HepG2 (cell line): ENCODE measurements at regions not wholly inside any gene's neighbourhood (a gene's known extent, or its start where the extent isn't known, plus 50 kb on each side); places are given as distances from the start of the nearest gene placed in this dataset.

Experiments used
- DNMT1 ChIP-seq: sonication (generic); formaldehyde crosslinking; IDR thresholded peaks from 2 replicates; pipeline ENCODE4 v1.5.1; 2020; ENCODE audit warnings: mild to moderate bottlenecking, missing genetic modification reagents
- LCORL ChIP-seq, 2 experiments: fragments of 450-650 bp in 1 of 2; sonication (generic) in 1 of 2; formaldehyde crosslinking in 1 of 2; IDR thresholded peaks; 2 replicates each; pipeline versions ENCODE4 v1.5.0 to v1.6.1; 2017 to 2020; ENCODE audit warnings: antibody characterized with exemption in 1 of 2, missing genetic modification reagents in 1 of 2
- SP5 ChIP-seq: IDR thresholded peaks from 2 replicates; pipeline ENCODE4 v1.6.1; 2016; ENCODE audit warnings: low read depth, borderline replicate concordance
- SYNCRIP ChIP-seq: fragments of 200-400 bp; formaldehyde crosslinking; IDR thresholded peaks from 2 replicates; pipeline ENCODE4 v1.6.1; 2018; ENCODE audit warnings: mild to moderate bottlenecking, low read depth, low read length; ENCODE audit not compliant: insufficient read depth
- TAF1 ChIP-seq: sonication (generic); formaldehyde crosslinking; IDR thresholded peaks from 2 replicates; pipeline ENCODE4 v1.4.0; 2020; ENCODE audit warnings: missing genetic modification reagents
- THRA ChIP-seq: sonication (generic); formaldehyde crosslinking; IDR thresholded peaks from 2 replicates; pipeline ENCODE4 v1.4.0; 2020; ENCODE audit warnings: missing genetic modification reagents, borderline replicate concordance
- TMF1 ChIP-seq: sonication (generic); formaldehyde crosslinking; IDR thresholded peaks from 2 replicates; pipeline ENCODE4 v1.8.1; 2022; ENCODE audit warnings: low read depth, missing genetic modification reagents
- YY1 ChIP-seq: IDR thresholded peaks from 2 replicates; pipeline ENCODE4 v1.6.1; 2011; ENCODE audit warnings: low read length, low read depth, moderate library complexity, mild to moderate bottlenecking; ENCODE audit not compliant: insufficient read depth, insufficient replicate concordance
- ZBTB21 ChIP-seq: sonication (generic); formaldehyde crosslinking; IDR thresholded peaks from 2 replicates; pipeline ENCODE4 v1.4.0; 2020; ENCODE audit warnings: missing genetic modification reagents
- ZMAT3 ChIP-seq: sonication (generic); formaldehyde crosslinking; conservative IDR thresholded peaks from 2 replicates; pipeline ENCODE4 v1.7.0; 2021; ENCODE audit warnings: missing genetic modification reagents
- ZNF18 ChIP-seq: sonication (generic); formaldehyde crosslinking; IDR thresholded peaks from 2 replicates; pipeline ENCODE4 v1.8.0; 2022; ENCODE audit warnings: mild to moderate bottlenecking, missing genetic modification reagents; ENCODE audit not compliant: insufficient replicate concordance
- ZNF224 ChIP-seq: sonication (generic); formaldehyde crosslinking; IDR thresholded peaks from 2 replicates; pipeline ENCODE4 v1.5.0; 2020; ENCODE audit warnings: mild to moderate bottlenecking, missing genetic modification reagents
- ZNF232 ChIP-seq: sonication (generic); formaldehyde crosslinking; IDR thresholded peaks from 2 replicates; pipeline ENCODE4 v1.4.0; 2020; ENCODE audit warnings: missing genetic modification reagents, borderline replicate concordance
- ZNF513 ChIP-seq: sonication (generic); formaldehyde crosslinking; conservative IDR thresholded peaks from 2 replicates; pipeline ENCODE4 v1.5.0; 2020; ENCODE audit warnings: missing genetic modification reagents
- ZNF616 ChIP-seq: sonication (generic); formaldehyde crosslinking; IDR thresholded peaks from 2 replicates; pipeline ENCODE4 v1.5.0; 2020; ENCODE audit warnings: low read depth, mild to moderate bottlenecking, missing genetic modification reagents
- ZNF678 ChIP-seq: sonication (generic); formaldehyde crosslinking; IDR thresholded peaks from 2 replicates; pipeline ENCODE4 v1.4.0; 2020; ENCODE audit warnings: mild to moderate bottlenecking, missing genetic modification reagents
- ZNF83 ChIP-seq: sonication (generic); formaldehyde crosslinking; IDR thresholded peaks from 2 replicates; pipeline ENCODE4 v1.4.0; 2020; ENCODE audit warnings: missing genetic modification reagents, mild to moderate bottlenecking, borderline replicate concordance
- TF ChIP-seq, protein P1 (sequence below): sonication (generic); formaldehyde crosslinking; IDR thresholded peaks from 2 replicates; pipeline ENCODE4 v1.4.0; 2020; ENCODE audit warnings: missing genetic modification reagents, mild to moderate bottlenecking, borderline replicate concordance
- TF ChIP-seq, protein P2 (sequence below): IDR thresholded peaks from 2 replicates; pipeline ENCODE4 v1.6.1; 2016; ENCODE audit warnings: missing compliant biosample characterization, missing genetic modification reagents, borderline replicate concordance
- TF ChIP-seq, protein P3 (sequence below): conservative IDR thresholded peaks from 2 replicates; pipeline ENCODE4 v1.6.1; 2018; ENCODE audit warnings: missing genetic modification reagents

- TF ChIP-seq ZNF18 (CRISPR knock-in tag) (no peak), SYNCRIP (no peak), THRA (CRISPR knock-in tag) (0 out of 2 replicates have a peak, but pooled peaks have one; percentile 36), ZNF224 (no peak), TMF1 (CRISPR knock-in tag) (no peak), ZNF232 (CRISPR knock-in tag) (no peak), ZMAT3 (CRISPR knock-in tag) (no peak), YY1 (peak; percentile 19), SP5 (CRISPR knock-in tag) (no peak), ZBTB21 (no peak), ZNF616 (no peak), ZNF678 (CRISPR knock-in tag) (no peak), ZNF83 (CRISPR knock-in tag) (no peak), DNMT1 (CRISPR knock-in tag) (no peak), LCORL (IDR thresholded peaks at IDR 0.05) (no peak), LCORL (CRISPR knock-in tag; IDR thresholded peaks at IDR 0.05) (peak; percentile 46; the same call in 1 of the 2 replicates), ZNF513 (CRISPR knock-in tag) (no peak), TAF1 (CRISPR knock-in tag) (no peak)
- TF ChIP-seq, protein P1, sequence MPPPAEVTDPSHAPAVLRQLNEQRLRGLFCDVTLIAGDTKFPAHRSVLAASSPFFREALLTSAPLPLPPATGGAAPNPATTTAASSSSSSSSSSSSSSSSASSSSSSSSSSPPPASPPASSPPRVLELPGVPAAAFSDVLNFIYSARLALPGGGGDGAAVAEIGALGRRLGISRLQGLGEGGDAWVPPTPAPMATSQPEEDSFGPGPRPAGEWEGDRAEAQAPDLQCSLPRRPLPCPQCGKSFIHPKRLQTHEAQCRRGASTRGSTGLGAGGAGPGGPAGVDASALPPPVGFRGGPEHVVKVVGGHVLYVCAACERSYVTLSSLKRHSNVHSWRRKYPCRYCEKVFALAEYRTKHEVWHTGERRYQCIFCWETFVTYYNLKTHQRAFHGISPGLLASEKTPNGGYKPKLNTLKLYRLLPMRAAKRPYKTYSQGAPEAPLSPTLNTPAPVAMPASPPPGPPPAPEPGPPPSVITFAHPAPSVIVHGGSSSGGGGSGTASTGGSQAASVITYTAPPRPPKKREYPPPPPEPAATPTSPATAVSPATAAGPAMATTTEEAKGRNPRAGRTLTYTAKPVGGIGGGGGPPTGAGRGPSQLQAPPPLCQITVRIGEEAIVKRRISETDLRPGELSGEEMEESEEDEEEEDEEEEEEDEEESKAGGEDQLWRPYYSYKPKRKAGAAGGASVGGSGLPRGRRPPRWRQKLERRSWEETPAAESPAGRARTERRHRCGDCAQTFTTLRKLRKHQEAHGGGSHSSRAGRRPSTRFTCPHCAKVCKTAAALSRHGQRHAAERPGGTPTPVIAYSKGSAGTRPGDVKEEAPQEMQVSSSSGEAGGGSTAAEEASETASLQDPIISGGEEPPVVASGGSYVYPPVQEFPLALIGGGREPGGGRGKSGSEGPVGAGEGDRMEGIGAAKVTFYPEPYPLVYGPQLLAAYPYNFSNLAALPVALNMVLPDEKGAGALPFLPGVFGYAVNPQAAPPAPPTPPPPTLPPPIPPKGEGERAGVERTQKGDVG = no peak
- TF ChIP-seq, protein P2, sequence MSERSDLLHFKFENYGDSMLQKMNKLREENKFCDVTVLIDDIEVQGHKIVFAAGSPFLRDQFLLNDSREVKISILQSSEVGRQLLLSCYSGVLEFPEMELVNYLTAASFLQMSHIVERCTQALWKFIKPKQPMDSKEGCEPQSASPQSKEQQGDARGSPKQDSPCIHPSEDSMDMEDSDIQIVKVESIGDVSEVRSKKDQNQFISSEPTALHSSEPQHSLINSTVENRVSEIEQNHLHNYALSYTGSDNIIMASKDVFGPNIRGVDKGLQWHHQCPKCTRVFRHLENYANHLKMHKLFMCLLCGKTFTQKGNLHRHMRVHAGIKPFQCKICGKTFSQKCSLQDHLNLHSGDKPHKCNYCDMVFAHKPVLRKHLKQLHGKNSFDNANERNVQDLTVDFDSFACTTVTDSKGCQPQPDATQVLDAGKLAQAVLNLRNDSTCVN (CRISPR knock-in tag) = no peak
- TF ChIP-seq, protein P3, sequence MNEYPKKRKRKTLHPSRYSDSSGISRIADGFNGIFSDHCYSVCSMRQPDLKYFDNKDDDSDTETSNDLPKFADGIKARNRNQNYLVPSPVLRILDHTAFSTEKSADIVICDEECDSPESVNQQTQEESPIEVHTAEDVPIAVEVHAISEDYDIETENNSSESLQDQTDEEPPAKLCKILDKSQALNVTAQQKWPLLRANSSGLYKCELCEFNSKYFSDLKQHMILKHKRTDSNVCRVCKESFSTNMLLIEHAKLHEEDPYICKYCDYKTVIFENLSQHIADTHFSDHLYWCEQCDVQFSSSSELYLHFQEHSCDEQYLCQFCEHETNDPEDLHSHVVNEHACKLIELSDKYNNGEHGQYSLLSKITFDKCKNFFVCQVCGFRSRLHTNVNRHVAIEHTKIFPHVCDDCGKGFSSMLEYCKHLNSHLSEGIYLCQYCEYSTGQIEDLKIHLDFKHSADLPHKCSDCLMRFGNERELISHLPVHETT = no peak
These were observed 177.7 kb upstream of the ZC3H15 start (continued) for GRCh38 chr2:186308347-186308746.
